GM23338 (cell line): ENCODE measurements at regions not wholly inside any gene's neighbourhood (a gene's known extent, or its start where the extent isn't known, plus 50 kb on each side); places are given as distances from the start of the nearest gene placed in this dataset.

Source experiments
- ATAC-seq: fragments of 200-7000 bp; cut with Tn5 transposase; 3 replicates; pipeline ENCODE4 v1.9.1; 2020
- DNase-seq: peaks from one replicate; pipeline ENCODE4 v3.0.0-alpha.2; 2015; ENCODE audit warnings: low spot score
- H2AFZ ChIP-seq: fragments of 200-600 bp; sonication (generic); 2 replicates; pipeline ENCODE4 v1.8.0; 2016; ENCODE audit warnings: antibody characterized with exemption, mild to moderate bottlenecking, moderate library complexity
- H3F3A ChIP-seq: fragments of 200-600 bp; sonication (generic); replicated peaks from 2 replicates; pipeline ENCODE4 v1.8.0; 2017; ENCODE audit warnings: antibody characterized with exemption, mixed run types, low read depth
- H3K27ac ChIP-seq: fragments of 200-600 bp; sonication (generic); 2 replicates; pipeline ENCODE4 v1.6.1; 2016; ENCODE audit warnings: low read depth
- H3K27me3 ChIP-seq: fragments of 200-600 bp; sonication (generic); 2 replicates; pipeline ENCODE4 v1.8.0; 2016; ENCODE audit warnings: mild to moderate bottlenecking, mixed run types, moderate library complexity; ENCODE audit not compliant: insufficient read depth
- H3K36me3 ChIP-seq: fragments of 200-600 bp; sonication (generic); 2 replicates; pipeline ENCODE4 v1.8.0; 2016; ENCODE audit warnings: mild to moderate bottlenecking; ENCODE audit not compliant: insufficient read depth
- H3K4me1 ChIP-seq: fragments of 200-600 bp; sonication (generic); 2 replicates; pipeline ENCODE4 v1.8.0; 2016; ENCODE audit warnings: mild to moderate bottlenecking, moderate library complexity; ENCODE audit not compliant: insufficient read depth
- H3K4me2 ChIP-seq: fragments of 200-600 bp; sonication (generic); 2 replicates; pipeline ENCODE4 v1.7.1; 2017; ENCODE audit warnings: mixed run types
- H3K4me3 ChIP-seq: fragments of 200-600 bp; sonication (generic); 2 replicates; pipeline ENCODE4 v1.6.1; 2016; ENCODE audit warnings: mixed run types
- H3K79me2 ChIP-seq: fragments of 200-600 bp; sonication (generic); replicated peaks from 2 replicates; pipeline ENCODE4 v1.8.0; 2017; ENCODE audit warnings: mild to moderate bottlenecking; ENCODE audit not compliant: insufficient read depth
- H3K9me2 ChIP-seq: fragments of 200-600 bp; sonication (generic); 2 replicates; pipeline ENCODE4 v1.8.0; 2017; ENCODE audit not compliant: insufficient read depth
- H4K20me1 ChIP-seq: fragments of 200-600 bp; sonication (generic); replicated peaks from 2 replicates; pipeline ENCODE4 v1.8.0; 2017; ENCODE audit warnings: mild to moderate bottlenecking; ENCODE audit not compliant: insufficient read depth
- H3K27ac Mint-ChIP-seq: 2 replicates; pipeline ENCODE4 v1.8.0; 2020; ENCODE audit warnings: inconsistent platforms, mild to moderate bottlenecking, moderate library complexity, mixed read lengths
- H3K27me3 Mint-ChIP-seq: 3 replicates; pipeline ENCODE4 v1.8.0; 2022; ENCODE audit warnings: low read depth, mild to moderate bottlenecking, moderate library complexity, mixed read lengths, inconsistent platforms; ENCODE audit not compliant: insufficient read depth, poor library complexity
- H3K36me3 Mint-ChIP-seq: 3 replicates; pipeline ENCODE4 v1.8.0; 2021; ENCODE audit warnings: low read depth, mild to moderate bottlenecking, inconsistent platforms, moderate library complexity, mixed read lengths
- H3K4me1 Mint-ChIP-seq: 3 replicates; pipeline ENCODE4 v1.8.0; 2020; ENCODE audit warnings: mild to moderate bottlenecking, inconsistent platforms, mixed read lengths
- H3K4me3 Mint-ChIP-seq: 3 replicates; pipeline ENCODE4 v1.8.0; 2021; ENCODE audit warnings: moderate library complexity, mild to moderate bottlenecking, inconsistent platforms, mixed read lengths
- H3K9me3 Mint-ChIP-seq: 3 replicates; pipeline ENCODE4 v1.8.0; 2020; ENCODE audit warnings: moderate library complexity, mild to moderate bottlenecking, inconsistent platforms, mixed read lengths
- CREB1 ChIP-seq: fragments of 250-450 bp; sonication (Bioruptor Pico); IDR thresholded peaks from 2 replicates; pipeline ENCODE4 v1.5.0; 2020; ENCODE audit warnings: low read depth, mild to moderate bottlenecking, moderate library complexity
- CTCF ChIP-seq, 2 experiments: fragments of 200-600 bp in 1 of 2; sonication (generic) in 1 of 2; conservative IDR thresholded peaks; 2 replicates each; pipeline versions ENCODE4 v1.5.1 to v1.6.1; 2016 to 2017; ENCODE audit warnings: antibody characterized with exemption in 2 of 2, low read depth in 2 of 2, mild to moderate bottlenecking in 2 of 2, moderate library complexity in 1 of 2
- ETS1 ChIP-seq: IDR thresholded peaks from 2 replicates; pipeline ENCODE4 v1.6.1; 2016; ENCODE audit warnings: antibody characterized with exemption
- EZH2 ChIP-seq: fragments of 200-600 bp; sonication (generic); IDR thresholded peaks from one replicate; pipeline ENCODE4 v1.8.0; 2017; ENCODE audit warnings: antibody characterized with exemption, mild to moderate bottlenecking, low read depth; ENCODE audit not compliant: unreplicated experiment
- EZH2phosphoT487 ChIP-seq: fragments of 200-600 bp; sonication (generic); IDR thresholded peaks from one replicate; pipeline ENCODE4 v1.8.1; 2018; ENCODE audit warnings: antibody characterized with exemption; ENCODE audit not compliant: unreplicated experiment
- JUNB ChIP-seq: IDR thresholded peaks from one replicate; pipeline ENCODE4 v1.6.1; 2016; ENCODE audit warnings: antibody characterized with exemption; ENCODE audit not compliant: unreplicated experiment
- NANOG ChIP-seq: IDR thresholded peaks from 2 replicates; pipeline ENCODE4 v1.6.1; 2016; ENCODE audit warnings: antibody characterized with exemption, borderline replicate concordance
- POLR2AphosphoS5 ChIP-seq: IDR thresholded peaks from 2 replicates; pipeline ENCODE4 v1.6.1; 2016; ENCODE audit warnings: antibody characterized with exemption, low read depth
- REST ChIP-seq: IDR thresholded peaks from one replicate; pipeline ENCODE4 v1.6.1; 2018; ENCODE audit warnings: antibody characterized with exemption; ENCODE audit not compliant: unreplicated experiment
- STAT1 ChIP-seq: IDR thresholded peaks from one replicate; pipeline ENCODE4 v1.6.1; 2016; ENCODE audit warnings: antibody characterized with exemption; ENCODE audit not compliant: unreplicated experiment
- ZNF114 ChIP-seq: fragments of 250-450 bp; sonication (Bioruptor Pico); IDR thresholded peaks from 2 replicates; pipeline ENCODE4 v1.5.0; 2020; ENCODE audit warnings: mild to moderate bottlenecking, moderate library complexity
- ZNF331 ChIP-seq: fragments of 250-450 bp; sonication (Bioruptor Pico); IDR thresholded peaks from 2 replicates; pipeline ENCODE4 v1.5.0; 2020; ENCODE audit warnings: low read depth, mild to moderate bottlenecking, moderate library complexity
- ZNF462 ChIP-seq: fragments of 250-450 bp; sonication (Bioruptor Pico); IDR thresholded peaks from 2 replicates; pipeline ENCODE4 v1.5.0; 2020; ENCODE audit warnings: mild to moderate bottlenecking, moderate library complexity

- no peak for TF ChIP-seq POLR2AphosphoS5
Observed at GRCh38 chr10:123559823-123560092, 106.4 kb upstream of the GPR26 start (continued).

GRCh38 chr10:123560301-123561140 is 105.6 kb upstream of the GPR26 start:
- H3K27me3 ChIP-seq = no peaks in the 10 kb centered on the region

More at GRCh38 chr10:123560301-123561140, 105.6 kb upstream of the GPR26 start:
- Histone ChIP-seq H3K27ac (no peak overlapping the region), H3K9me2 (no peaks in the 10 kb centered on the region), H3F3A (no peaks in the 10 kb centered on the region), H4K20me1 (no peaks in the 10 kb centered on the region), H3K4me2 (no peak overlapping the region), H3K36me3 (no peaks in the 10 kb centered on the region), H3K4me3 (no peak overlapping the region), H3K4me1 (no peaks in the 10 kb centered on the region), H3K79me2 (no peaks in the 10 kb centered on the region), H2AFZ (no peak overlapping the region)
- Mint-ChIP-seq H3K4me3 (no peak overlapping the region), H3K36me3 (no peaks in the 10 kb centered on the region), H3K4me1 (peaks cover 6% of the 10 kb centered on the region; the same call in 2 of the 3 replicates), H3K27me3 (peaks cover 9% of the 10 kb centered on the region), H3K27ac (no peak overlapping the region), H3K9me3 (no peaks in the 10 kb centered on the region)
- ATAC-seq (no peak), DNase-seq (no peak)
- TF ChIP-seq STAT1 (no peak), POLR2AphosphoS5 (no peak), CTCF (conservative IDR thresholded peaks at IDR 0.05; ENCODE audit: low read depth in 2 of 2) (no peak), NANOG (no peak), EZH2phosphoT487 (no peak), EZH2 (no peak), ETS1 (no peak), REST (no peak), JUNB (no peak), CREB1 (CRISPR knock-in tag) (no peak), ZNF114 (CRISPR knock-in tag) (no peak), ZNF331 (CRISPR knock-in tag) (no peak), ZNF462 (CRISPR knock-in tag) (no peak)
